ENCODE measurements at regions not wholly inside any gene's neighbourhood (a gene's known extent, or its start where the extent isn't known, plus 50 kb on each side); places are given as distances from the start of the nearest gene placed in this dataset.
"Not testable (repeated sequence)": the region's sequence is repeated elsewhere in the genome, so short reads cannot be mapped to it uniquely, and the experiment has no call there.

GRCh38 chr14:105855893-105856675, 329.7 kb downstream of the TMEM121 start:
- no peaks in the 10 kb centered on the region for H3K9me3 ChIP-seq
- no peak for DNase-seq (ENCODE audit: low spot score in 2 of 2)
- H3K36me3 ChIP-seq (replicated peaks): no peaks in the 10 kb centered on the region
- H3K4me1 ChIP-seq: no peaks in the 10 kb centered on the region
- no peak overlapping the region for H3K4me3 ChIP-seq
- H3K27me3 ChIP-seq (ENCODE audit: low read depth): no peaks in the 10 kb centered on the region
- in situ Hi-C loops (cut with MboI; ENCODE audit: low sequenced_read_pairs): no loop called here

- Histone ChIP-seq H3K4me3 (no peak overlapping the region), H3K36me3 (replicated peaks) (no peaks in the 10 kb centered on the region), H3K9me3 (no peaks in the 10 kb centered on the region), H3K27me3 (ENCODE audit: low read depth) (no peaks in the 10 kb centered on the region), H3K4me1 (no peaks in the 10 kb centered on the region)
- in situ Hi-C loops (cut with MboI; ENCODE audit: low sequenced_read_pairs): no loop called here
- no peak for DNase-seq (ENCODE audit: low spot score in 2 of 2)
Measured at GRCh38 chr14:105856676-105857219, 330.4 kb downstream of the TMEM121 start.

- Histone ChIP-seq H3K27me3 (ENCODE audit: low read depth) (no peaks in the 10 kb centered on the region), H3K36me3 (replicated peaks) (no peaks in the 10 kb centered on the region), H3K9me3 (no peaks in the 10 kb centered on the region), H3K4me1 (no peaks in the 10 kb centered on the region), H3K4me3 (no peak overlapping the region)
- in situ Hi-C loops (cut with MboI; ENCODE audit: low sequenced_read_pairs): no loop called here
- no peak for DNase-seq (ENCODE audit: low spot score in 2 of 2)
Measured at GRCh38 chr14:105857220-105857825, 330.9 kb downstream of the TMEM121 start.

- Histone ChIP-seq H3K4me3 (no peak overlapping the region), H3K27me3 (ENCODE audit: low read depth) (no peaks in the 10 kb centered on the region), H3K4me1 (no peaks in the 10 kb centered on the region), H3K9me3 (no peaks in the 10 kb centered on the region), H3K36me3 (replicated peaks) (no peaks in the 10 kb centered on the region)
- in situ Hi-C loops (cut with MboI; ENCODE audit: low sequenced_read_pairs): no loop called here
- peak in 1 of 2 experiments; percentile 7 for DNase-seq (ENCODE audit: low spot score in 2 of 2)
Measured at GRCh38 chr14:105857826-105858675, 331.7 kb downstream of the TMEM121 start.

- in situ Hi-C loops (cut with MboI; ENCODE audit: low sequenced_read_pairs): no loop called here
- peak in 1 of 2 experiments; percentile 5 for DNase-seq (ENCODE audit: low spot score in 2 of 2)
- Histone ChIP-seq H3K36me3 (replicated peaks) (no peaks in the 10 kb centered on the region), H3K9me3 (no peaks in the 10 kb centered on the region), H3K27me3 (ENCODE audit: low read depth) (no peaks in the 10 kb centered on the region), H3K4me3 (no peak overlapping the region), H3K4me1 (no peaks in the 10 kb centered on the region)
Measured at GRCh38 chr14:105858676-105859025, 332.3 kb downstream of the TMEM121 start.

GRCh38 chr14:105859073-105859716, 332.8 kb downstream of the TMEM121 start:
- H3K4me1 ChIP-seq; H3K4me3 ChIP-seq; H3K36me3 ChIP-seq (replicated peaks); H3K9me3 ChIP-seq; in situ Hi-C loops (cut with MboI; ENCODE audit: low sequenced_read_pairs); H3K27me3 ChIP-seq (ENCODE audit: low read depth): not testable (repeated sequence)
- DNase-seq (ENCODE audit: low spot score in 2 of 2): peak in 1 of 2 experiments; percentile 7

- Histone ChIP-seq H3K36me3 (replicated peaks) (no peaks in the 10 kb centered on the region), H3K27me3 (ENCODE audit: low read depth) (no peaks in the 10 kb centered on the region), H3K4me3 (no peak overlapping the region), H3K4me1 (no peaks in the 10 kb centered on the region), H3K9me3 (no peaks in the 10 kb centered on the region)
- peak in 1 of 2 experiments; percentile 4 for DNase-seq (ENCODE audit: low spot score in 2 of 2)
- in situ Hi-C loops (cut with MboI; ENCODE audit: low sequenced_read_pairs): no loop called here
Measured at GRCh38 chr14:105859717-105860614, 333.6 kb downstream of the TMEM121 start.

- in situ Hi-C loops (cut with MboI; ENCODE audit: low sequenced_read_pairs): no loop called here
- H3K4me3 ChIP-seq: no peak overlapping the region
- no peaks in the 10 kb centered on the region for H3K27me3 ChIP-seq (ENCODE audit: low read depth)
- H3K9me3 ChIP-seq: no peaks in the 10 kb centered on the region
- H3K36me3 ChIP-seq (replicated peaks): no peaks in the 10 kb centered on the region
- H3K4me1 ChIP-seq: no peaks in the 10 kb centered on the region
- DNase-seq (ENCODE audit: low spot score in 2 of 2): peak in 1 of 2 experiments; percentile 4
Measured at GRCh38 chr14:105860615-105861580, 334.5 kb downstream of the TMEM121 start.

GRCh38 chr14:105861985-105862465, 335.6 kb downstream of the TMEM121 start:
- Histone ChIP-seq H3K4me1 (no peaks in the 10 kb centered on the region), H3K4me3 (no peak overlapping the region), H3K27me3 (ENCODE audit: low read depth) (no peaks in the 10 kb centered on the region), H3K9me3 (no peaks in the 10 kb centered on the region), H3K36me3 (replicated peaks) (no peaks in the 10 kb centered on the region)
- in situ Hi-C loops (cut with MboI; ENCODE audit: low sequenced_read_pairs): no loop called here
- no peak for DNase-seq (ENCODE audit: low spot score in 2 of 2)

GRCh38 chr14:105862581-105863239, 336.3 kb downstream of the TMEM121 start:
- in situ Hi-C loops (cut with MboI; ENCODE audit: low sequenced_read_pairs): no loop called here
- H3K9me3 ChIP-seq: no peaks in the 10 kb centered on the region
- no peaks in the 10 kb centered on the region for H3K4me1 ChIP-seq
- H3K36me3 ChIP-seq (replicated peaks): no peaks in the 10 kb centered on the region
- H3K4me3 ChIP-seq: no peak overlapping the region
- DNase-seq (ENCODE audit: low spot score in 2 of 2): peak in 1 of 2 experiments; percentile 4
- no peaks in the 10 kb centered on the region for H3K27me3 ChIP-seq (ENCODE audit: low read depth)

GRCh38 chr14:105863296-105864108, 337.1 kb downstream of the TMEM121 start:
- Histone ChIP-seq H3K4me1 (no peaks in the 10 kb centered on the region), H3K36me3 (replicated peaks) (no peaks in the 10 kb centered on the region), H3K27me3 (ENCODE audit: low read depth) (no peaks in the 10 kb centered on the region), H3K9me3 (no peaks in the 10 kb centered on the region), H3K4me3 (no peak overlapping the region)
- in situ Hi-C loops (cut with MboI; ENCODE audit: low sequenced_read_pairs): no loop called here
- peak in 1 of 2 experiments; percentile 4 for DNase-seq (ENCODE audit: low spot score in 2 of 2)

All from HAP-1 (cell line).